ENCODE measurements at regions not wholly inside any gene's neighbourhood (a gene's known extent, or its start where the extent isn't known, plus 50 kb on each side); places are given as distances from the start of the nearest gene placed in this dataset.
A peak's percentile ranks its signal among the peaks of the same experiment; 100 is the strongest.

GRCh38 chr6:21824431-21825177 is 231.1 kb downstream of the SOX4 start:
- DNase-seq = no peak

GRCh38 chr6:21826023-21826422 is 232.5 kb downstream of the SOX4 start:
- DNase-seq = no peak

GRCh38 chr6:21826904-21827303 is 233.4 kb downstream of the SOX4 start:
- no peak for DNase-seq

GRCh38 chr6:21827425-21828202 is 234.1 kb downstream of the SOX4 start:
- no peak for DNase-seq

- DNase-seq = no peak
Measured at GRCh38 chr6:21828704-21829103, 235.2 kb downstream of the SOX4 start.

GRCh38 chr6:21829126-21829525 is 235.6 kb downstream of the SOX4 start:
- DNase-seq = no peak

GRCh38 chr6:21831521-21832291 is 238.2 kb downstream of the SOX4 start:
- DNase-seq = no peak

GRCh38 chr6:21836277-21836676 is 242.7 kb downstream of the SOX4 start:
- no peak for DNase-seq

- no peak for DNase-seq
Measured at GRCh38 chr6:21836772-21837425, 243.3 kb downstream of the SOX4 start.

- DNase-seq = no peak
Measured at GRCh38 chr6:21840428-21840827, 246.9 kb downstream of the SOX4 start.

GRCh38 chr6:21842875-21843645 is 249.5 kb downstream of the SOX4 start:
- no peak for DNase-seq

GRCh38 chr6:21844120-21844917 is 250.8 kb downstream of the SOX4 start:
- DNase-seq = no peak

GRCh38 chr6:21845018-21845417 is 251.5 kb downstream of the SOX4 start:
- no peak for DNase-seq

GRCh38 chr6:21845439-21846140 is 252.0 kb downstream of the SOX4 start:
- no peak for DNase-seq

GRCh38 chr6:21846541-21847451 is 253.2 kb downstream of the SOX4 start:
- peak; percentile 25 to 38 for DNase-seq

- no peak for DNase-seq
Measured at GRCh38 chr6:21847711-21848480, 254.3 kb downstream of the SOX4 start.

GRCh38 chr6:21850691-21851090 is 257.1 kb downstream of the SOX4 start:
- no peak for DNase-seq

GRCh38 chr6:21855811-21856455 is 262.4 kb downstream of the SOX4 start:
- peak; percentile 26 to 56 for DNase-seq

Data from inflammatory macrophage treated with lipopolysaccharide for 1 hour (primary cell).